OCI-LY1 (cell line): ENCODE measurements at regions not wholly inside any gene's neighbourhood (a gene's known extent, or its start where the extent isn't known, plus 50 kb on each side); places are given as distances from the start of the nearest gene placed in this dataset.

Experiments
- EZH2 ChIP-seq: fragments of 200-600 bp; sonication (generic), shearing (Covaris generic); IDR thresholded peaks from 2 replicates; pipeline ENCODE4 v1.8.0; 2017; ENCODE audit warnings: borderline replicate concordance, mixed run types, mild to moderate bottlenecking, antibody characterized with exemption, low read length, moderate library complexity, mixed read lengths
- TF ChIP-seq, protein P1 (sequence below): fragments of 200-600 bp; sonication (generic), shearing (Covaris generic); IDR thresholded peaks from 2 replicates; pipeline ENCODE4 v1.5.1; 2017; ENCODE audit warnings: mild to moderate bottlenecking, antibody characterized with exemption, low read length, moderate library complexity, mixed read lengths

DNA sequence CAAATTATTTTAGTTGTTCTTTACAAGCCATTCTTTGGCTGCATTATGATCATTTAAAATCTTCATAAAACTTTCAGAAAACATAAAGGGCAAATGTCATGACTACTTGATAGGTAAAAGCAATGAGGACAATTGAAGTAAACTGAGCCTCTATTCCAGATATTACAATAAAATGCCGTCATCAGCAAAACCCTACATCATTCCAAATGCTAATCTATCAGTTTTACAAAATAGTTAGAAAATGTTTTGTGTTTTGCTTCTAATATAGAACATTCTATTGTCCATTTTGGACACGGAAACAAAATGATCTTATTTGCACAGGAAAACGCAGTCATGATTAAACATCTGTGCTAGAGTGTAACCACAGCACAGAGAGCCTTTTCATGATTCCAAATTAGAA, 1330.6 kb upstream of the ADGRL3 start:
- TF ChIP-seq, protein P1, sequence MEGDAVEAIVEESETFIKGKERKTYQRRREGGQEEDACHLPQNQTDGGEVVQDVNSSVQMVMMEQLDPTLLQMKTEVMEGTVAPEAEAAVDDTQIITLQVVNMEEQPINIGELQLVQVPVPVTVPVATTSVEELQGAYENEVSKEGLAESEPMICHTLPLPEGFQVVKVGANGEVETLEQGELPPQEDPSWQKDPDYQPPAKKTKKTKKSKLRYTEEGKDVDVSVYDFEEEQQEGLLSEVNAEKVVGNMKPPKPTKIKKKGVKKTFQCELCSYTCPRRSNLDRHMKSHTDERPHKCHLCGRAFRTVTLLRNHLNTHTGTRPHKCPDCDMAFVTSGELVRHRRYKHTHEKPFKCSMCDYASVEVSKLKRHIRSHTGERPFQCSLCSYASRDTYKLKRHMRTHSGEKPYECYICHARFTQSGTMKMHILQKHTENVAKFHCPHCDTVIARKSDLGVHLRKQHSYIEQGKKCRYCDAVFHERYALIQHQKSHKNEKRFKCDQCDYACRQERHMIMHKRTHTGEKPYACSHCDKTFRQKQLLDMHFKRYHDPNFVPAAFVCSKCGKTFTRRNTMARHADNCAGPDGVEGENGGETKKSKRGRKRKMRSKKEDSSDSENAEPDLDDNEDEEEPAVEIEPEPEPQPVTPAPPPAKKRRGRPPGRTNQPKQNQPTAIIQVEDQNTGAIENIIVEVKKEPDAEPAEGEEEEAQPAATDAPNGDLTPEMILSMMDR = no peak
- TF ChIP-seq EZH2 = no peak
